SK-N-SH treated with all-trans-retinoic acid at 6 μM for 48 hours (cell line): ENCODE measurements at regions not wholly inside any gene's neighbourhood (a gene's known extent, or its start where the extent isn't known, plus 50 kb on each side); places are given as distances from the start of the nearest gene placed in this dataset.

Experiments used
- ATAC-seq: fragments of 200-7000 bp; cut with Tn5 transposase; 3 replicates; pipeline ENCODE4 v1.9.1; 2020; ENCODE audit warnings: mild to moderate bottlenecking, moderate library complexity
- ARNTL ChIP-seq: fragments of 450-650 bp; formaldehyde crosslinking; IDR thresholded peaks from 2 replicates; pipeline ENCODE4 v1.5.0; 2020; ENCODE audit warnings: low read depth, mild to moderate bottlenecking, moderate library complexity, borderline replicate concordance
- BACH2 ChIP-seq: fragments of 250-450 bp; sonication (Bioruptor Pico); IDR thresholded peaks from 2 replicates; pipeline ENCODE4 v1.9.0; 2021; ENCODE audit warnings: mild to moderate bottlenecking, borderline replicate concordance
- CREB5 ChIP-seq: fragments of 250-450 bp; sonication (Bioruptor Pico); IDR thresholded peaks from 2 replicates; pipeline ENCODE4 v1.5.1; 2020; ENCODE audit warnings: low read depth, mild to moderate bottlenecking, moderate library complexity
- CSDC2 ChIP-seq: fragments of 250-450 bp; sonication (Bioruptor Pico); IDR thresholded peaks from 2 replicates; pipeline ENCODE4 v1.5.0; 2020; ENCODE audit warnings: mild to moderate bottlenecking, moderate library complexity
- ESRRG ChIP-seq: fragments of 250-450 bp; sonication (Bioruptor Pico); IDR thresholded peaks from 2 replicates; pipeline ENCODE4 v1.6.1; 2021; ENCODE audit warnings: mild to moderate bottlenecking
- GLIS3 ChIP-seq: fragments of 250-450 bp; sonication (Bioruptor Pico); IDR thresholded peaks from 2 replicates; pipeline ENCODE4 v1.5.0; 2020; ENCODE audit warnings: mild to moderate bottlenecking, moderate library complexity
- OSR1 ChIP-seq: fragments of 250-450 bp; sonication (Bioruptor Pico); IDR thresholded peaks from 2 replicates; pipeline ENCODE4 v1.8.0; 2022; ENCODE audit warnings: moderate library complexity, mild to moderate bottlenecking, inconsistent platforms
- PPARA ChIP-seq: fragments of 250-450 bp; sonication (Bioruptor Pico); IDR thresholded peaks from 2 replicates; pipeline ENCODE4 v1.5.0; 2020; ENCODE audit warnings: mild to moderate bottlenecking, borderline replicate concordance
- RARB ChIP-seq: fragments of 250-450 bp; sonication (Bioruptor Pico); IDR thresholded peaks from 2 replicates; pipeline ENCODE4 v1.8.0; 2021; ENCODE audit warnings: mild to moderate bottlenecking, moderate library complexity
- SNAI2 ChIP-seq: fragments of 250-450 bp; sonication (Bioruptor Pico); IDR thresholded peaks from 2 replicates; pipeline ENCODE4 v1.5.0; 2020; ENCODE audit warnings: mild to moderate bottlenecking, moderate library complexity
- TCF4 ChIP-seq: fragments of 250-450 bp; sonication (Bioruptor Pico); IDR thresholded peaks from 2 replicates; pipeline ENCODE4 v1.8.0; 2021; ENCODE audit warnings: mild to moderate bottlenecking, moderate library complexity, borderline replicate concordance
- TOX ChIP-seq: fragments of 250-450 bp; sonication (Bioruptor Pico); IDR thresholded peaks from 2 replicates; pipeline ENCODE4 v1.8.0; 2021; ENCODE audit warnings: mild to moderate bottlenecking, moderate library complexity, borderline replicate concordance
- TSHZ2 ChIP-seq: fragments of 250-450 bp; sonication (Bioruptor Pico); IDR thresholded peaks from 2 replicates; pipeline ENCODE4 v1.5.0; 2020; ENCODE audit warnings: mild to moderate bottlenecking, moderate library complexity
- ZC3H10 ChIP-seq: fragments of 250-450 bp; sonication (Bioruptor Pico); IDR thresholded peaks from 2 replicates; pipeline ENCODE4 v1.5.1; 2021; ENCODE audit warnings: mild to moderate bottlenecking, moderate library complexity
- ZFP3 ChIP-seq: fragments of 250-450 bp; sonication (Bioruptor Pico); IDR thresholded peaks from 2 replicates; pipeline ENCODE4 v1.5.0; 2020; ENCODE audit warnings: mild to moderate bottlenecking, moderate library complexity
- ZFP30 ChIP-seq: fragments of 450-650 bp; formaldehyde crosslinking; IDR thresholded peaks from 2 replicates; pipeline ENCODE4 v1.5.0; 2022; ENCODE audit warnings: mild to moderate bottlenecking, moderate library complexity
- ZNF565 ChIP-seq: fragments of 450-650 bp; formaldehyde crosslinking; conservative IDR thresholded peaks from 2 replicates; pipeline ENCODE4 v1.5.0; 2020; ENCODE audit warnings: low read depth, mild to moderate bottlenecking, moderate library complexity
- ZNF70 ChIP-seq: fragments of 450-650 bp; formaldehyde crosslinking; IDR thresholded peaks from 2 replicates; pipeline ENCODE4 v1.5.0; 2020; ENCODE audit warnings: mild to moderate bottlenecking, moderate library complexity
- ZNF8 ChIP-seq: fragments of 450-650 bp; formaldehyde crosslinking; IDR thresholded peaks from 2 replicates; pipeline ENCODE4 v1.5.0; 2020; ENCODE audit warnings: mild to moderate bottlenecking, moderate library complexity
- TF ChIP-seq, protein P1 (sequence below): fragments of 250-450 bp; sonication (Bioruptor Pico); IDR thresholded peaks from 2 replicates; pipeline ENCODE4 v1.8.0; 2020; ENCODE audit warnings: mild to moderate bottlenecking, moderate library complexity, borderline replicate concordance
- TF ChIP-seq, protein P2 (sequence below): fragments of 250-450 bp; sonication (Bioruptor Pico); IDR thresholded peaks from 2 replicates; pipeline ENCODE4 v1.8.0; 2021; ENCODE audit warnings: low read depth, mild to moderate bottlenecking, moderate library complexity, borderline replicate concordance

DNA sequence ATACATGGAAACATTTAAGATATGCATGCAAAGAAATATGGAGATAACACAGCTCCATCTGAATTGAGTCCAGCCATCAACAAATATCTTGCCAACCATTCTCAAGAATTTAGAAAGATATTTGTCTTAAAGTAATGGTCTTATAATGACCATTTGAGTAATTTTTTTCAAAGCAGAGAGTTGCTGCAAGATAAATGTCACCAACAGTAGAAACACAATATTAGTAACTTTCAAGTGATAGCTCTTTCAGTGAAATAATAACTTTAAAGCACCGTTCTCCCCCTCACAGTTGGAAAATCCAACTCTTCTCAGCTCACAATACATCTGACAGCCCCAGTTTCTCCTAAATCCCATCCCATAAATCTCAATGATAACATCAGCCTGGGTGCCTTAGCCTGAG lies 481.0 kb upstream of the ADAMTS5 start:
- no peak for ATAC-seq
- TF ChIP-seq BACH2 (CRISPR knock-in tag), result no peak
- no peak for TF ChIP-seq RARB (CRISPR knock-in tag)
- TF ChIP-seq ZNF70 (CRISPR knock-in tag), result no peak
- no peak for TF ChIP-seq TCF4 (CRISPR knock-in tag)
- no peak for TF ChIP-seq ARNTL (CRISPR knock-in tag)
- TF ChIP-seq ZNF565 (CRISPR knock-in tag), result no peak
- TF ChIP-seq ZNF8 (CRISPR knock-in tag), result no peak
- no peak for TF ChIP-seq CSDC2 (CRISPR knock-in tag)
- no peak for TF ChIP-seq PPARA (CRISPR knock-in tag)
- TF ChIP-seq ZFP30 (CRISPR knock-in tag), result no peak
- no peak for TF ChIP-seq ZC3H10 (CRISPR knock-in tag)
- no peak for TF ChIP-seq ZFP3 (CRISPR knock-in tag)
- TF ChIP-seq GLIS3 (CRISPR knock-in tag), result no peak
- TF ChIP-seq ESRRG (CRISPR knock-in tag), result no peak
- no peak for TF ChIP-seq CREB5 (CRISPR knock-in tag)
- no peak for TF ChIP-seq TOX
- TF ChIP-seq, protein P1, sequence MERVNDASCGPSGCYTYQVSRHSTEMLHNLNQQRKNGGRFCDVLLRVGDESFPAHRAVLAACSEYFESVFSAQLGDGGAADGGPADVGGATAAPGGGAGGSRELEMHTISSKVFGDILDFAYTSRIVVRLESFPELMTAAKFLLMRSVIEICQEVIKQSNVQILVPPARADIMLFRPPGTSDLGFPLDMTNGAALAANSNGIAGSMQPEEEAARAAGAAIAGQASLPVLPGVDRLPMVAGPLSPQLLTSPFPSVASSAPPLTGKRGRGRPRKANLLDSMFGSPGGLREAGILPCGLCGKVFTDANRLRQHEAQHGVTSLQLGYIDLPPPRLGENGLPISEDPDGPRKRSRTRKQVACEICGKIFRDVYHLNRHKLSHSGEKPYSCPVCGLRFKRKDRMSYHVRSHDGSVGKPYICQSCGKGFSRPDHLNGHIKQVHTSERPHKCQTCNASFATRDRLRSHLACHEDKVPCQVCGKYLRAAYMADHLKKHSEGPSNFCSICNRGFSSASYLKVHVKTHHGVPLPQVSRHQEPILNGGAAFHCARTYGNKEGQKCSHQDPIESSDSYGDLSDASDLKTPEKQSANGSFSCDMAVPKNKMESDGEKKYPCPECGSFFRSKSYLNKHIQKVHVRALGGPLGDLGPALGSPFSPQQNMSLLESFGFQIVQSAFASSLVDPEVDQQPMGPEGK (CRISPR knock-in tag), result no peak
- TF ChIP-seq TSHZ2 (CRISPR knock-in tag), result no peak
- no peak for TF ChIP-seq OSR1 (CRISPR knock-in tag)

GRCh38 chr21:27429710-27430341 lies 462.9 kb upstream of the ADAMTS5 start:
- ATAC-seq, result no peak

GRCh38 chr21:27426196-27426595 lies 459.3 kb upstream of the ADAMTS5 start:
- ATAC-seq, result no peak; the same call in 2 of the 3 replicates
- no peak for TF ChIP-seq ZFP30 (CRISPR knock-in tag)
- no peak for TF ChIP-seq ZNF565 (CRISPR knock-in tag)
- TF ChIP-seq ZFP3 (CRISPR knock-in tag), result no peak
- no peak for TF ChIP-seq BACH2 (CRISPR knock-in tag)
- no peak for TF ChIP-seq RARB (CRISPR knock-in tag)
- no peak for TF ChIP-seq GLIS3 (CRISPR knock-in tag)
- no peak for TF ChIP-seq TCF4 (CRISPR knock-in tag)
- no peak for TF ChIP-seq OSR1 (CRISPR knock-in tag)
- TF ChIP-seq CSDC2 (CRISPR knock-in tag), result no peak
- TF ChIP-seq CREB5 (CRISPR knock-in tag), result no peak
- TF ChIP-seq, protein P1 (CRISPR knock-in tag), result no peak
- TF ChIP-seq SNAI2 (CRISPR knock-in tag), result no peak
- TF ChIP-seq, protein P2, sequence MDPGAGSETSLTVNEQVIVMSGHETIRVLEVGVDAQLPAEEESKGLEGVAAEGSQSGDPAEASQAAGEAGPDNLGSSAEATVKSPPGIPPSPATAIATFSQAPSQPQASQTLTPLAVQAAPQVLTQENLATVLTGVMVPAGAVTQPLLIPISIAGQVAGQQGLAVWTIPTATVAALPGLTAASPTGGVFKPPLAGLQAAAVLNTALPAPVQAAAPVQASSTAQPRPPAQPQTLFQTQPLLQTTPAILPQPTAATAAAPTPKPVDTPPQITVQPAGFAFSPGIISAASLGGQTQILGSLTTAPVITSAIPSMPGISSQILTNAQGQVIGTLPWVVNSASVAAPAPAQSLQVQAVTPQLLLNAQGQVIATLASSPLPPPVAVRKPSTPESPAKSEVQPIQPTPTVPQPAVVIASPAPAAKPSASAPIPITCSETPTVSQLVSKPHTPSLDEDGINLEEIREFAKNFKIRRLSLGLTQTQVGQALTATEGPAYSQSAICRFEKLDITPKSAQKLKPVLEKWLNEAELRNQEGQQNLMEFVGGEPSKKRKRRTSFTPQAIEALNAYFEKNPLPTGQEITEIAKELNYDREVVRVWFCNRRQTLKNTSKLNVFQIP (CRISPR knock-in tag), result no peak
- no peak for TF ChIP-seq ARNTL (CRISPR knock-in tag)

More at GRCh38 chr21:27429710-27430341, 462.9 kb upstream of the ADAMTS5 start:
- TF ChIP-seq ARNTL (CRISPR knock-in tag) (no peak), TCF4 (CRISPR knock-in tag) (no peak), ZC3H10 (CRISPR knock-in tag) (no peak), SNAI2 (CRISPR knock-in tag) (no peak), ZFP30 (CRISPR knock-in tag) (no peak), CSDC2 (CRISPR knock-in tag) (no peak), TOX (no peak)
- TF ChIP-seq, all 23 proteins: peak for 0
